ENCODE measurements at regions not wholly inside any gene's neighbourhood (a gene's known extent, or its start where the extent isn't known, plus 50 kb on each side); places are given as distances from the start of the nearest gene placed in this dataset.

- FAIRE-seq: no peak
- no peak for TF ChIP-seq CTCF (IDR thresholded peaks at IDR 0.05; ENCODE audit: insufficient read depth, missing control alignments)
These were observed 123.3 kb upstream of the TMTC4 start for GRCh38 chr13:100797921-100798320.

GRCh38 chr13:100796463-100796862, 121.9 kb upstream of the TMTC4 start:
- no peak for TF ChIP-seq CTCF (IDR thresholded peaks at IDR 0.05; ENCODE audit: insufficient read depth, missing control alignments)
- no peak for DNase-seq (ENCODE audit: insufficient read length, low spot score)
- no peak for FAIRE-seq

More at GRCh38 chr13:100797921-100798320, 123.3 kb upstream of the TMTC4 start:
- no peak for DNase-seq (ENCODE audit: insufficient read length, low spot score)

- DNase-seq (ENCODE audit: insufficient read length, low spot score) (no peak), FAIRE-seq (no peak)
- no peak for TF ChIP-seq CTCF (IDR thresholded peaks at IDR 0.05; ENCODE audit: insufficient read depth, missing control alignments)
These were observed 120.0 kb upstream of the TMTC4 start for GRCh38 chr13:100794575-100794974.

- TF ChIP-seq CTCF (IDR thresholded peaks at IDR 0.05; ENCODE audit: insufficient read depth, missing control alignments): no peak
- DNase-seq (ENCODE audit: insufficient read length, low spot score): no peak
- FAIRE-seq: no peak
These were observed 115.8 kb upstream of the TMTC4 start for GRCh38 chr13:100790405-100790804.

GRCh38 chr13:100789968-100790367, 115.4 kb upstream of the TMTC4 start:
- FAIRE-seq (no peak), DNase-seq (ENCODE audit: insufficient read length, low spot score) (no peak)
- TF ChIP-seq CTCF (IDR thresholded peaks at IDR 0.05; ENCODE audit: insufficient read depth, missing control alignments): no peak

GRCh38 chr13:100789481-100789880, 114.9 kb upstream of the TMTC4 start:
- FAIRE-seq (no peak), DNase-seq (ENCODE audit: insufficient read length, low spot score) (no peak)
- TF ChIP-seq CTCF (IDR thresholded peaks at IDR 0.05; ENCODE audit: insufficient read depth, missing control alignments): no peak

GRCh38 chr13:100789025-100789424, 114.4 kb upstream of the TMTC4 start:
- TF ChIP-seq CTCF (IDR thresholded peaks at IDR 0.05; ENCODE audit: insufficient read depth, missing control alignments): no peak
- no peak for FAIRE-seq
- no peak for DNase-seq (ENCODE audit: insufficient read length, low spot score)

All from D721Med (cell line).